Lung (tissue), 11 donors: ENCODE measurements at regions not wholly inside any gene's neighbourhood (a gene's known extent, or its start where the extent isn't known, plus 50 kb on each side); places are given as distances from the start of the nearest gene placed in this dataset.
"Not testable (repeated sequence)": the region's sequence is repeated elsewhere in the genome, so short reads cannot be mapped to it uniquely, and the experiment has no call there.

ENCODE experiments used
- ATAC-seq: fragments of 200-7000 bp; cut with Tn5 transposase; one replicate; pipeline ENCODE4 v1.9.1; 2020; ENCODE audit warnings: moderate number of reproducible peaks; ENCODE audit not compliant: insufficient read depth, low FRiP score
- DNase-seq, 3 donors: peaks; one replicate each; pipeline ENCODE4 v3.0.0-alpha.2; 2013 to 2017
- H3K27ac ChIP-seq, 2 donors: one replicate each; pipeline ENCODE4 v1.5.1; 2013; ENCODE audit warnings: mild to moderate bottlenecking in 2 of 2, moderate library complexity in 2 of 2, control low read depth in 1 of 2, inconsistent platforms in 1 of 2, low read depth in 1 of 2, low read length in 1 of 2
- H3K27me3 ChIP-seq, 3 donors: one replicate each; pipeline ENCODE4 v1.5.1; 2013; ENCODE audit warnings: low read length in 2 of 3; ENCODE audit not compliant: control insufficient read depth in 3 of 3, insufficient read depth in 3 of 3
- H3K36me3 ChIP-seq, 4 donors: one replicate each; pipeline ENCODE4 v1.5.1; 2013; ENCODE audit warnings: low read length in 4 of 4, mild to moderate bottlenecking in 1 of 4, moderate library complexity in 1 of 4; ENCODE audit not compliant: control insufficient read depth in 4 of 4, insufficient read depth in 4 of 4
- H3K4me1 ChIP-seq, 5 donors: one replicate each; pipeline ENCODE4 v1.5.1; 2013; ENCODE audit warnings: low read length in 5 of 5, mild to moderate bottlenecking in 2 of 5, moderate library complexity in 1 of 5; ENCODE audit not compliant: control insufficient read depth in 5 of 5, insufficient read depth in 5 of 5
- H3K4me3 ChIP-seq: one replicate; pipeline ENCODE4 v1.5.1; 2013; ENCODE audit warnings: mild to moderate bottlenecking, control low read depth, moderate library complexity
- H3K9ac ChIP-seq, 2 donors: one replicate each; pipeline ENCODE4 v1.5.1; 2013; ENCODE audit warnings: low read length in 2 of 2, control low read depth in 1 of 2; ENCODE audit not compliant: insufficient read depth in 1 of 2
- H3K9me3 ChIP-seq, 4 donors: one replicate each; pipeline ENCODE4 v1.5.1; 2013; ENCODE audit warnings: low read length in 3 of 4, mild to moderate bottlenecking in 1 of 4, moderate library complexity in 1 of 4; ENCODE audit not compliant: control insufficient read depth in 4 of 4, insufficient read depth in 3 of 4
- CTCF ChIP-seq: IDR thresholded peaks from 2 replicates; pipeline ENCODE4 v1.5.1; 2012; ENCODE audit warnings: mild to moderate bottlenecking; ENCODE audit errors: control extremely low read depth, extremely low read depth
- WGBS, 2 donors: extraction: QIAGEN DNeasy Blood & Tissue Kit; methylation state at CpG; one replicate each; pipeline ENCODE4 v1.1.7; 2013; 5-methylcytosine and 5-hydroxymethylcytosine counted together
- donor health status: control.
- donor health status: control.
- donor health status: Bipolar disorder and iron deficiency.
- donor health status: healthy.
- donor health status: DM: yes; HTN: yes; CAD: no.

- 74 to 85% methylated on average over 7 of the region's 7 CpGs for WGBS, 2 donors
- Histone ChIP-seq H3K4me1 (peaks cover 0 to 17% (median 0%) of the 10 kb centered on the region in 5 donors), H3K9me3 (no peaks in the 10 kb centered on the region), H3K4me3 (no peak overlapping the region), H3K27ac (no peak overlapping the region), H3K36me3 (no peaks in the 10 kb centered on the region), H3K27me3 (no peaks in the 10 kb centered on the region), H3K9ac (no peak overlapping the region)
- TF ChIP-seq CTCF, result no peak
- ATAC-seq (no peak), DNase-seq (no peak)
These were observed 79.3 kb upstream of the SORL1 start for GRCh38 chr11:121372671-121373429.

- ATAC-seq (no peak), DNase-seq (no peak)
- H3K36me3 ChIP-seq, result no peaks in the 10 kb centered on the region
- H3K4me3 ChIP-seq, result no peak overlapping the region
- peaks cover 0 to under 1% (median 0%) of the 10 kb centered on the region in 5 donors for H3K4me1 ChIP-seq
- 46 to 56% methylated on average over 2 of the region's 2 CpGs for WGBS, 2 donors
- H3K27me3 ChIP-seq, result no peaks in the 10 kb centered on the region
- H3K27ac ChIP-seq, result no peak overlapping the region
- no peak overlapping the region for H3K9ac ChIP-seq
- H3K9me3 ChIP-seq, result no peaks in the 10 kb centered on the region
- TF ChIP-seq CTCF, result no peak
These were observed 77.7 kb upstream of the SORL1 start for GRCh38 chr11:121374286-121374985.

- Histone ChIP-seq H3K9me3 (no peaks in the 10 kb centered on the region), H3K4me1 (no peaks in the 10 kb centered on the region), H3K27ac (no peak overlapping the region), H3K27me3 (no peaks in the 10 kb centered on the region), H3K4me3 (no peak overlapping the region), H3K9ac (no peak overlapping the region), H3K36me3 (no peaks in the 10 kb centered on the region)
- no peak for TF ChIP-seq CTCF
- WGBS, 2 donors, result 46 to 72% methylated on average over 3 of the region's 3 CpGs
- no peak for DNase-seq
- no peak for ATAC-seq
These were observed 76.0 kb upstream of the SORL1 start for GRCh38 chr11:121376130-121376529.

- H3K36me3 ChIP-seq, H3K4me3 ChIP-seq, DNase-seq, H3K27ac ChIP-seq, H3K27me3 ChIP-seq, H3K9me3 ChIP-seq, ATAC-seq, H3K4me1 ChIP-seq, H3K9ac ChIP-seq: not testable (repeated sequence)
- 96 to 100% methylated on average over 2 of the region's 2 CpGs for WGBS, 2 donors
These were observed 72.8 kb upstream of the SORL1 start for GRCh38 chr11:121379145-121379810.
